ENCODE measurements at regions not wholly inside any gene's neighbourhood (a gene's known extent, or its start where the extent isn't known, plus 50 kb on each side); places are given as distances from the start of the nearest gene placed in this dataset. TPM values are rescaled to one million over a fixed set of nuclear protein-coding genes. Genes with fewer than 3 reads are reported as not detected.

DNA sequence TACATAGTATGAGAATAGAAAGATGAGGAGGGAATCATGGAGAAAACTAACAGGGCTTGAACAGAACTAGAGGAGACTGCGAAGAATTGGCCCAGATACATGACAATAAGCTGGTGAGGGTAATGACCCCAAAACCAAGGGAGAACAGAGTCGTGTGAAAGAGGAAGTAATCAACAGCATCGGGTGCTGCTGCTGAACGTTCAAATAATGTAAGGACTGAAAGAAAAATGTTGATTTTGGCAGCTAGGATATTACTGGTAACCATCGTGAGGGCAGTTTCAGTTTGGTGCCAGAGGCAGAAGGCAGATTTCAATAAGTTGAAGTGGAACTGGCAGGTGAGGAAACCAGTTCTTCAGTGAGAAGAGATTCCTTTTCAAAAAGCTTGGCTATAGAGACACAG, 66.8 kb upstream of the SMC2 start:
- no peak overlapping the region for H3K27ac ChIP-seq
- no peak for DNase-seq
- intact Hi-C loops (cut with DNase I; ENCODE audit: low total_unique reads) = no loop called here
- no peaks in the 10 kb centered on the region for H3K4me1 ChIP-seq
- H3K27me3 ChIP-seq = no peaks in the 10 kb centered on the region
- H3K9me3 ChIP-seq = no peaks in the 10 kb centered on the region
- TF ChIP-seq CTCF (IDR thresholded peaks at IDR 0.05) = no peak
- TF ChIP-seq POLR2A (IDR thresholded peaks at IDR 0.05) = no peak
- H3K36me3 ChIP-seq = no peaks in the 10 kb centered on the region
- no peak overlapping the region for H3K4me3 ChIP-seq

- TF ChIP-seq POLR2A (IDR thresholded peaks at IDR 0.05) (no peak), CTCF (IDR thresholded peaks at IDR 0.05) (no peak)
- no peak overlapping the region for H3K4me3 ChIP-seq
Observed at GRCh38 chr9:104028827-104029226, 65.3 kb upstream of the SMC2 start.

More at GRCh38 chr9:104028827-104029226, 65.3 kb upstream of the SMC2 start:
- Histone ChIP-seq H3K4me1 (no peaks in the 10 kb centered on the region), H3K36me3 (no peaks in the 10 kb centered on the region), H3K27ac (no peak overlapping the region), H3K9me3 (no peaks in the 10 kb centered on the region), H3K27me3 (no peaks in the 10 kb centered on the region)
- DNase-seq = no peak
- intact Hi-C loops (cut with DNase I; ENCODE audit: low total_unique reads) = no loop called here

Small RNAs in the stretch of these regions (small RNA-seq; reads per million reads assigned to genes)
- gene RNA5SP291 = not detected
